ENCODE measurements at regions not wholly inside any gene's neighbourhood (a gene's known extent, or its start where the extent isn't known, plus 50 kb on each side); places are given as distances from the start of the nearest gene placed in this dataset.

GRCh38 chr2:150212722-150213171 lies 274.7 kb downstream of the RND3 start:
- no peak for TF ChIP-seq CTCF (conservative IDR thresholded peaks at IDR 0.05 in 1 of 2, IDR thresholded peaks at IDR 0.05 in 1 of 2; ENCODE audit: low read depth in 1 of 2, low read length in 2 of 2)
- no peak for TF ChIP-seq EZH2 (IDR thresholded peaks at IDR 0.05; ENCODE audit: low read length, missing control alignments)

Measured in fibroblast of lung (primary cell).